Upper lobe of left lung (tissue), 6 donors: ENCODE measurements at regions not wholly inside any gene's neighbourhood (a gene's known extent, or its start where the extent isn't known, plus 50 kb on each side); places are given as distances from the start of the nearest gene placed in this dataset.

Experiments used
- ATAC-seq, 2 donors: fragments of 200-7000 bp; cut with Tn5 transposase; one replicate each; pipeline ENCODE4 v1.9.1; 2022; ENCODE audit warnings: mild to moderate bottlenecking in 2 of 2, moderate library complexity in 2 of 2; ENCODE audit not compliant: low FRiP score in 2 of 2
- DNase-seq, 2 donors: peaks; one replicate each; pipeline ENCODE4 v3.0.0-alpha.2; 2019 to 2020
- H3K27ac ChIP-seq, 4 donors: fragments of 200-600 bp; sonication (generic); one replicate each; pipeline ENCODE4 v1.5.1; 2016 to 2019
- H3K27me3 ChIP-seq, 4 donors: fragments of 200-600 bp; sonication (generic); one replicate each; pipeline ENCODE4 v1.5.1; 2017 to 2019
- H3K36me3 ChIP-seq, 4 donors: fragments of 200-600 bp; sonication (generic); one replicate each; pipeline ENCODE4 v1.5.1; 2016 to 2019
- H3K4me1 ChIP-seq, 4 donors: fragments of 200-600 bp; sonication (generic); one replicate each; pipeline ENCODE4 v1.5.1; 2018 to 2019
- H3K4me3 ChIP-seq, 4 donors: fragments of 200-600 bp; sonication (generic); one replicate each; pipeline ENCODE4 v1.5.1; 2017 to 2019; ENCODE audit warnings: mild to moderate bottlenecking in 2 of 4, moderate library complexity in 1 of 4
- H3K9me3 ChIP-seq, 4 donors: fragments of 200-600 bp; sonication (generic); one replicate each; pipeline ENCODE4 v1.5.1; 2018 to 2019
- EP300 ChIP-seq, 4 donors: sonication (generic); formaldehyde crosslinking; IDR thresholded peaks; one replicate each; pipeline ENCODE4 v1.5.1; 2017; ENCODE audit warnings: antibody characterized with exemption in 4 of 4, control low read depth in 2 of 4
- POLR2A ChIP-seq, 4 donors: fragments of 450-650 bp; IDR thresholded peaks; one replicate each; pipeline ENCODE4 v1.5.1; 2016 to 2017; ENCODE audit warnings: antibody characterized with exemption in 4 of 4, mild to moderate bottlenecking in 2 of 4
- POLR2AphosphoS5 ChIP-seq, 2 donors: sonication (generic); formaldehyde crosslinking; IDR thresholded peaks; one replicate each; pipeline ENCODE4 v1.5.1; 2017; ENCODE audit warnings: antibody characterized with exemption in 2 of 2
- WGBS, 2 donors: methylation state at CpG; one replicate each; pipeline ENCODE4 v1.1.5; 2017 to 2018; 5-methylcytosine and 5-hydroxymethylcytosine counted together
- TF ChIP-seq, protein P1 (sequence below), 6 experiments: fragments of 450-650 bp in 4 of 6; fragments of 200-600 bp in 2 of 6; sonication (generic) in 2 of 6; IDR thresholded peaks; one replicate each; pipeline ENCODE4 v1.5.1; 2016 to 2019; ENCODE audit warnings: antibody characterized with exemption in 6 of 6
- donor health status: DM: no; HTN: no; CAD: no; lungs with moderate emphysema.
- donor health status: DM: no; HTN: yes; CAD: no; lungs with severe emphysema.

DNA sequence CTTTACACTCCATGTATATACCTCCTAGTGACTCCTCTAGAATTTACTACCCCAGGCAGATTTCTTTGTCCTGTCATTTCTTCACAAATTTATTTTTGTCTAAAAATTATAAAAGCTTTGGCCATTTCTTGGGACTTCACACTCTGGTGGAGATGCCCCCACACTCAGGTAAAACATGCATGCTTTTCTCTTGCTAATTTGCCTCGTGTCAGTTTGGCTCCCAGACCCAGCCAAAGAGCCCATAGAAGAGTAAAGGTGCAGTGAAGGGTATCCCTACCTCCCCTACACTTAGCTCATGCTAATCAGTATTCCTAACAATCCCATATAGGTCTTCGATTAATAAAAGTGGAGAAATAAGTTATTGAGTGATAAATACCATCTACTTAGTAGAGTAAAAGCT, 256.5 kb upstream of the KRR1 start:
- Histone ChIP-seq H3K36me3 (no peaks in the 10 kb centered on the region), H3K27me3 (no peaks in the 10 kb centered on the region), H3K4me1 (no peaks in the 10 kb centered on the region), H3K27ac (no peak overlapping the region), H3K9me3 (no peaks in the 10 kb centered on the region), H3K4me3 (no peak overlapping the region)
- ATAC-seq (no peak), DNase-seq (no peak)
- TF ChIP-seq EP300 (IDR thresholded peaks at IDR 0.05), result no peak
- no peak for TF ChIP-seq POLR2A (IDR thresholded peaks at IDR 0.05)
- TF ChIP-seq, protein P1, sequence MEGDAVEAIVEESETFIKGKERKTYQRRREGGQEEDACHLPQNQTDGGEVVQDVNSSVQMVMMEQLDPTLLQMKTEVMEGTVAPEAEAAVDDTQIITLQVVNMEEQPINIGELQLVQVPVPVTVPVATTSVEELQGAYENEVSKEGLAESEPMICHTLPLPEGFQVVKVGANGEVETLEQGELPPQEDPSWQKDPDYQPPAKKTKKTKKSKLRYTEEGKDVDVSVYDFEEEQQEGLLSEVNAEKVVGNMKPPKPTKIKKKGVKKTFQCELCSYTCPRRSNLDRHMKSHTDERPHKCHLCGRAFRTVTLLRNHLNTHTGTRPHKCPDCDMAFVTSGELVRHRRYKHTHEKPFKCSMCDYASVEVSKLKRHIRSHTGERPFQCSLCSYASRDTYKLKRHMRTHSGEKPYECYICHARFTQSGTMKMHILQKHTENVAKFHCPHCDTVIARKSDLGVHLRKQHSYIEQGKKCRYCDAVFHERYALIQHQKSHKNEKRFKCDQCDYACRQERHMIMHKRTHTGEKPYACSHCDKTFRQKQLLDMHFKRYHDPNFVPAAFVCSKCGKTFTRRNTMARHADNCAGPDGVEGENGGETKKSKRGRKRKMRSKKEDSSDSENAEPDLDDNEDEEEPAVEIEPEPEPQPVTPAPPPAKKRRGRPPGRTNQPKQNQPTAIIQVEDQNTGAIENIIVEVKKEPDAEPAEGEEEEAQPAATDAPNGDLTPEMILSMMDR (IDR thresholded peaks at IDR 0.05), result no peak
- TF ChIP-seq POLR2AphosphoS5 (IDR thresholded peaks at IDR 0.05), result no peak
- 84% methylated on average over 2 of the region's 2 CpGs for WGBS, 2 donors

DNA sequence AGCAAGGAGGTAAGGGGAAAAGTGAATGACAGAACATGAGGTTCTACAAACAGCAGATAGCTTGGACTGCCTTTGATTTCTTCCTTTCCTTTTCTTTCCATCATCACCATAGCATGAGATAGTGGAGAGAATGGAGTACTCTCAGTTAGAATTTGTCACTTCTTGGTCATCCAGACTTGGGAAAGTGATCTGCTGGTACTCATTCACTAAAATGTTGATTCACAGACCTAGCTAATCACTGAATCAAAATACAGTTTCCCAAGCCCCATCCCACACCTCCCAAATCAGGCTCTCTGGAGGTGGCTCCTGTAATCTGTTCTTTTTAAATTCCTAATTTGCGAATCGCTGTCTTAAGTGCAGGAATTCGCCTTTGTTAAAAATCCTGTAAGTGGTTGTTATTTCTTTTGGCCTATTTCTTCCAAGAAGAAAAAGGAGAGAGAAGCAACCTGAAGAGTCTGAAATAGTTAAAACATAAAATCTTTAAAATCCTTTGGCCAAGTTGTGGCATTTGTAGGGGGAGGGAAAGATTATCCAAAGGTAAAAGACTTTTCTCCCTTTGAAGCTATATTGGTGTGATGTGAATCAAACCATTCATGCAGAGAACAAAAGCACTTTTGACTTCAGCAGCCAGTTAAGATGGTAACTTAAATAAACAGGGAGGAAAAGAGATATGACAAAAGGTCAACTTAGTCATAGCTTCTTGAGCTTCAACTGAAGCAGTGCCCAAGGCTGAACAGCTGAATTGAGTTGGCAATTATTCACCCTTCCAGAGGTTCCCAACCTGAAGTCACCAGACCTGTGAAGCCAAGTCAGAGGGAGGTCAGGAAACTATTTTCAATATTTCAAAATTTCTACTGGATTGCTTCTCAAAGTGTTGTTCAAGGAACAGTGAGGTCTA, 255.1 kb upstream of the KRR1 start:
- ATAC-seq (no peak), DNase-seq (no peak)
- TF ChIP-seq, protein P1 (IDR thresholded peaks at IDR 0.05), result no peak
- TF ChIP-seq POLR2A (IDR thresholded peaks at IDR 0.05), result no peak
- TF ChIP-seq EP300 (IDR thresholded peaks at IDR 0.05), result no peak
- no peak for TF ChIP-seq POLR2AphosphoS5 (IDR thresholded peaks at IDR 0.05)
- Histone ChIP-seq H3K27ac (no peak overlapping the region), H3K4me1 (no peaks in the 10 kb centered on the region), H3K9me3 (no peaks in the 10 kb centered on the region), H3K36me3 (no peaks in the 10 kb centered on the region), H3K27me3 (no peaks in the 10 kb centered on the region), H3K4me3 (no peak overlapping the region)
- WGBS, 2 donors, result 94 to 95% methylated on average over 3 of the region's 3 CpGs

DNA sequence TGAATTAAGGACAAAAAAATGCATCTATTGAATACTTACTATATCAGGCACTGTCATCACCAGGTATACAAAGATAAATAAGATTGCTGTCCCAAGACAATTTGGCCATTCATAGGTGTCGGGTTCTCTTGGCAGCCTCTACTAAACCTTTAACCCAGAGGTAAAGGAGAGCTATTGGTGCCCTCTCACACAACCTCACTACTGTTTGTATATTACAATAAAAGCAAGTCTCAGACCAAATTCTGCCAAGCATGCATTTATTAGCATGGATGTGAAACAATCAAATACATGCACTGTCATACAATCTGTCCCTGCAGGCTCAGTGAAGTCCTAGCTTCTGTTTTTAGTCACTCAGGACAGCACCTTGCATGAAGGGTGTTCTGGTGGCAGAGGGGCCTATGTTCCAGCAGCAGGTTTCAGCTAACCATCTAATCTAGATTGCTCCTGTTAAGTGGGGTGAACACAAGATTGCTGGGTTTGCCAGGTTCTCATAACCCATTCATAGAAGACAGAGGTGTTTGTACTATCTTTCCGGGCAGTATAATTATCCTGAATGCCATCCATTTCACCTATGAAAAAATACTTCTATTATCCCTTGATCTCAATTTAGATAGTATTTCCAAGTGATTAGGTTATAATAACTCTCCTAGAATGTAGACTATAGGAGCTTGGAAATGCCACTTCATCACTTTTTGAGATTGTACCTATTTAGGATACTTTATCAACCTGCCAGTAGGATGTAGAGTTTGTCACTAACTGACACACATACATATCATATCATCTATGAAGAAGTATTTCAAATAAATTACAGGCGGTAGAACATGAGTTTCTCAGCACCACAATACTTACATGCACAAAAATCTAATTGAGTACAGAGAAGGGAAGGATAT, 254.0 kb upstream of the KRR1 start:
- Histone ChIP-seq H3K27ac (no peak overlapping the region), H3K27me3 (no peaks in the 10 kb centered on the region), H3K4me3 (no peak overlapping the region), H3K9me3 (no peaks in the 10 kb centered on the region), H3K4me1 (no peaks in the 10 kb centered on the region), H3K36me3 (no peaks in the 10 kb centered on the region)
- WGBS, 2 donors, result 93 to 96% methylated on average over 3 of the region's 3 CpGs
- no peak for TF ChIP-seq POLR2AphosphoS5 (IDR thresholded peaks at IDR 0.05)
- TF ChIP-seq EP300 (IDR thresholded peaks at IDR 0.05), result no peak
- no peak for TF ChIP-seq POLR2A (IDR thresholded peaks at IDR 0.05)
- TF ChIP-seq, protein P1 (IDR thresholded peaks at IDR 0.05), result no peak
- no peak for DNase-seq
- ATAC-seq, result no peak

DNA sequence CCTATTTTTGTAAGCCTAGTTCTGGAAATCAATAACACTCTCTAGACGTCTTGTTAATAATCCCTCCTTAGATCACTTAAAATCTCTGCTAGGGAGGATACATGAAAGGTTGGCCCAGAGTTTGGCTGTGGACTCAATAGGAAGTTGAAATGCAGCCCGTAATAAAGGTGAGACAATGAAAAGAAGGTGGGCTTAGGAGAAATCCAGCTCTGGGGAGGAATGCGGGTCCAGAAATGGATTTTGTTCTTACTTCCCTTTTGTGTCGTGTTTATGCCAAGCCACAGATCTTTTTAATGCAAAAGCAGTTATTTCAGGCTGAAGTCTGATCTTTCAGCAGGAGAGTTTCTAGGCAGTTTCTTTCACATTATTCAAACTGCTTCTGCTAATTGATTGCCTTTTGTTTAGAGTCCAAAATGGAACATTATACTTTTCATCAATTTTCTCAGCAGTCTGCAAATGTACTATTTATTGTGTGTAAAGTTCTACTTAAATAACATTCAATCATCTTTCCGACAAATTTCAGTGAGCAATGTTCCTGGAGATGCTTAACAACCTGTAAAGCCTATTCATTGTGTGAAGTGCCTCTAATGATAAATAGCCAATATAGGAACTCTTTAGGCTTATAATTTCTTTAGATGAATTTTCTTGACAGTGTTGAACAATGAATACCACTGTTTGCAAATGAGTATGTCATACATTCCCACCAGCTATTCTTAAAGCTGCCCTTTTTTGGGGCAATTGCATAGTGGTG, 252.9 kb upstream of the KRR1 start:
- TF ChIP-seq EP300 (IDR thresholded peaks at IDR 0.05) (no peak), POLR2A (IDR thresholded peaks at IDR 0.05) (no peak), POLR2AphosphoS5 (IDR thresholded peaks at IDR 0.05) (no peak)
- TF ChIP-seq, protein P1 (IDR thresholded peaks at IDR 0.05), result no peak
- no peaks in the 10 kb centered on the region for H3K9me3 ChIP-seq
- H3K36me3 ChIP-seq, result no peaks in the 10 kb centered on the region
- DNase-seq, result no peak
- ATAC-seq, result no peak
- no peaks in the 10 kb centered on the region for H3K4me1 ChIP-seq
- H3K27ac ChIP-seq, result no peak overlapping the region
- H3K4me3 ChIP-seq, result no peak overlapping the region
- WGBS, 2 donors, result 77 to 89% methylated on average over 5 of the region's 5 CpGs
- H3K27me3 ChIP-seq, result no peaks in the 10 kb centered on the region
